Small intestine (tissue), 7 donors: ENCODE measurements at regions not wholly inside any gene's neighbourhood (a gene's known extent, or its start where the extent isn't known, plus 50 kb on each side); places are given as distances from the start of the nearest gene placed in this dataset.

ENCODE experiments used
- DNase-seq, 2 donors: peaks; one replicate each; pipeline versions ENCODE4 v3.0.0 to v3.0.0-alpha.2; 2013
- FAIRE-seq: peaks from 2 replicates; lab custom pipeline; 2012; peaks lifted over from hg19 to GRCh38; lab: Jason Lieb, UNC
- H3K27ac ChIP-seq, 3 donors: one replicate each; pipeline ENCODE4 v1.5.1; 2013; ENCODE audit warnings: low read length in 2 of 3, mild to moderate bottlenecking in 2 of 3, control low read depth in 1 of 3, inconsistent platforms in 1 of 3, low read depth in 1 of 3, moderate library complexity in 1 of 3
- H3K27me3 ChIP-seq, 3 donors: one replicate each; pipeline ENCODE4 v1.6.1; 2013; ENCODE audit warnings: low read length in 3 of 3, inconsistent platforms in 1 of 3; ENCODE audit not compliant: control insufficient read depth in 3 of 3, insufficient read depth in 3 of 3
- H3K36me3 ChIP-seq, 3 donors: one replicate each; pipeline ENCODE4 v1.6.1; 2013; ENCODE audit warnings: low read length in 3 of 3, inconsistent platforms in 1 of 3, low read depth in 1 of 3, mild to moderate bottlenecking in 1 of 3, moderate library complexity in 1 of 3; ENCODE audit not compliant: control insufficient read depth in 3 of 3, insufficient read depth in 2 of 3
- H3K4me1 ChIP-seq, 3 donors: one replicate each; pipeline ENCODE4 v1.6.1; 2013; ENCODE audit warnings: low read length in 2 of 3, inconsistent platforms in 1 of 3, low read depth in 1 of 3, mild to moderate bottlenecking in 1 of 3, moderate library complexity in 1 of 3; ENCODE audit not compliant: control insufficient read depth in 3 of 3, insufficient read depth in 2 of 3
- H3K4me3 ChIP-seq, 3 donors: one replicate each; pipeline ENCODE4 v1.5.1; 2013; ENCODE audit warnings: low read length in 3 of 3, control low read depth in 1 of 3, inconsistent platforms in 1 of 3, low read depth in 1 of 3, mild to moderate bottlenecking in 1 of 3, moderate library complexity in 1 of 3
- H3K9me3 ChIP-seq, 2 donors: one replicate each; pipeline ENCODE4 v1.6.1; 2013; ENCODE audit warnings: low read depth in 1 of 2, low read length in 1 of 2; ENCODE audit not compliant: control insufficient read depth in 2 of 2, insufficient read depth in 1 of 2
- WGBS, 3 donors: extraction: QIAGEN DNeasy Blood & Tissue Kit; methylation state at CpG; one replicate each; pipeline ENCODE4 v1.1.7; 2013; 5-methylcytosine and 5-hydroxymethylcytosine counted together
- donor health status: healthy with polysubstance abuse.
- donor health status: control.
- donor health status: control.
- donor health status: Bipolar disorder and iron deficiency.
- donor health status: healthy.

- FAIRE-seq: no peak
- Histone ChIP-seq H3K27me3 (no peaks in the 10 kb centered on the region), H3K9me3 (peaks cover 2 to 13% of the 10 kb centered on the region in 2 donors), H3K27ac (no peak overlapping the region), H3K4me1 (no peaks in the 10 kb centered on the region), H3K4me3 (no peak overlapping the region), H3K36me3 (no peaks in the 10 kb centered on the region)
- no peak for DNase-seq
- WGBS, 3 donors: 45 to 62% (median 54%) methylated on average over 3 of the region's 3 CpGs
Observed at GRCh38 chr16:63005356-63005755, 969.1 kb upstream of the CDH8 start.

DNA sequence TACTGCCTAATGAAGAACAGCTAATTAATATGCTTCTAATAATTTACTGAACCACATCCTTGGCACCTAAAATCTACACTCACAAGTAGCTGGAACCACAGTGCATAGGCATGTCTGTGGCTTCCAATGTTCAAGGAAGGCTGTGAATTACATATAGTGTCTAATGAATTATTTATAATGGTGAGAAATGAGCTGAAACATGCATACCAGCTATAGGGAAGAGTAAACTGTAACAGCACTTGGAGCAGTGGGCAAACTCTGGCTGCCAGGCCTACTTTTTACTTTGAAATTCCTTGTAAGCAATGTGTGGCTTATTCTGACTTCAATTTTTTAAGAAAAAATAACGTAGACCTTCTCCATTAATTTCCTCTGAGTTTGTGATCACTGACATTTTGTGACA, 953.2 kb upstream of the CDH8 start:
- Histone ChIP-seq H3K36me3 (no peaks in the 10 kb centered on the region), H3K27ac (no peak overlapping the region), H3K4me3 (no peak overlapping the region), H3K4me1 (no peaks in the 10 kb centered on the region), H3K9me3 (no peaks in the 10 kb centered on the region), H3K27me3 (no peaks in the 10 kb centered on the region)
- 48 to 69% (median 54%) methylated on average over 1 of the region's 1 CpG for WGBS, 3 donors
- DNase-seq (no peak), FAIRE-seq (no peak)

DNA sequence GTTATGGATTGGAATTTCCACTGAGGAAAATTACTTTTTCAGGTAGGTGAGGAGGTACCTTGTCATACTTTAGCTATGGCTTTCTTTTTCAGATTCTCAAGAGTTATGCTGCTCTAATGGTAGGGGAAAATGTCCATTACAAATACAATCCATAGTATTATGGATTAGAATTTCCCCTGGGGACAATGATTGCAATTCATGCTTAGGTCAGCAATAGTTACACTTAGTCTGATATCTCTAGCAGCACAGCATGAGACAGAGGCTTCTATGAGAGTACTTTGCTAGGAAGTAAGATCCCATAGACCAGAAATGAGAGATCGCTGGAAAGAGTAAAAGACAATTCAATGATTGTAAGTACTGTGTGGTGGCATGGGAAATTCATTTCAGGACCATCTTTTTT, 949.5 kb upstream of the CDH8 start:
- 89 to 94% (median 92%) methylated on average over 1 of the region's 1 CpG for WGBS, 3 donors
- Histone ChIP-seq H3K27ac (no peak overlapping the region), H3K9me3 (no peaks in the 10 kb centered on the region), H3K4me1 (no peaks in the 10 kb centered on the region), H3K36me3 (no peaks in the 10 kb centered on the region), H3K4me3 (no peak overlapping the region), H3K27me3 (no peaks in the 10 kb centered on the region)
- DNase-seq (no peak), FAIRE-seq (no peak)

DNA sequence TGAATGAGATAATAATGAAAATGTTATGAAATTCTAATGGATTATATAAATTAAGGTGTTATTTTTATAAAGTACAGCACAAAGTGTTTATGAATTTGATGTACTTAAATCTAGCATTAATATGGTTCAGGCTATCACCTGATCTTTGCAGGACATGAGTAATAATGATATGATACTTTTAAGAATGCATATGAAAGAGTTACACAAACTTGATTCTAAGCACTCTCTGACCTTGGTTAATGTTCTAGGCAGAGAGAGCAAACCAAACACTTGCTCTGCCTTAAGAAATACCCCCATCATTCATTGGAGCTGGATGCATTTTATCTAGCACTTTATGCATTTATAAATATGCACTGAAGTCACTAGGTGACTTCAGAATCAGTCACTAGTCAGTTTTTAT, 942.2 kb upstream of the CDH8 start:
- no peak for FAIRE-seq
- H3K9me3 ChIP-seq: peaks cover 0 to 1% of the 10 kb centered on the region in 2 donors
- H3K36me3 ChIP-seq: no peaks in the 10 kb centered on the region
- DNase-seq: no peak
- no peaks in the 10 kb centered on the region for H3K27me3 ChIP-seq
- no peak overlapping the region for H3K27ac ChIP-seq
- no peaks in the 10 kb centered on the region for H3K4me1 ChIP-seq
- no peak overlapping the region for H3K4me3 ChIP-seq

GRCh38 chr16:62977876-62978275, 941.6 kb upstream of the CDH8 start:
- no peaks in the 10 kb centered on the region for H3K27me3 ChIP-seq
- no peak overlapping the region for H3K4me3 ChIP-seq
- H3K9me3 ChIP-seq: peaks cover 0 to 1% of the 10 kb centered on the region in 2 donors
- 77 to 86% (median 84%) methylated on average over 1 of the region's 1 CpG for WGBS, 3 donors
- DNase-seq (no peak), FAIRE-seq (no peak)
- no peaks in the 10 kb centered on the region for H3K36me3 ChIP-seq
- no peaks in the 10 kb centered on the region for H3K4me1 ChIP-seq
- H3K27ac ChIP-seq: no peak overlapping the region

DNA sequence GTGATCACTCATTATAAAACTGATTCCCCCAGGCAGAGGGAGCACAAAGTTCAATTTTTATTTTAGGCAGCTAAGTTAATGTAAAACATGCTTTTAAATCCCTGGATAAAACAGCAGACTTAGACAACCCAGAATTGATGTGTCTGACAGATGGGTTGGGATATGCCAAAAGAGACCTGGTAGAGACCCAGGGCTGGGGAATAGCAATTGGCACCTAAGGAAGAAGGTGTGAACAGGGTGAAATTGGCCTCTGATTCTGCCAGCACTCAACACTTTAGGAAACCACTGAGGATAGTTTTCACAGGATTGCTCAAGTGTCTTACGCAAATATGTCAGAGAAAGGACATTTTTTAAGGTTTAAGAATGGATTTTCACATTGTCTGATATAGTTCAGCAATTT, 938.2 kb upstream of the CDH8 start:
- DNase-seq: no peak
- Histone ChIP-seq H3K4me3 (no peak overlapping the region), H3K27ac (no peak overlapping the region), H3K27me3 (no peaks in the 10 kb centered on the region), H3K36me3 (no peaks in the 10 kb centered on the region), H3K9me3 (peaks cover 0 to 1% of the 10 kb centered on the region in 2 donors), H3K4me1 (no peaks in the 10 kb centered on the region)
- FAIRE-seq: no peak
- 83 to 100% (median 91%) methylated on average over 1 of the region's 1 CpG for whole genome bisulfite sequencing, 3 donors

DNA sequence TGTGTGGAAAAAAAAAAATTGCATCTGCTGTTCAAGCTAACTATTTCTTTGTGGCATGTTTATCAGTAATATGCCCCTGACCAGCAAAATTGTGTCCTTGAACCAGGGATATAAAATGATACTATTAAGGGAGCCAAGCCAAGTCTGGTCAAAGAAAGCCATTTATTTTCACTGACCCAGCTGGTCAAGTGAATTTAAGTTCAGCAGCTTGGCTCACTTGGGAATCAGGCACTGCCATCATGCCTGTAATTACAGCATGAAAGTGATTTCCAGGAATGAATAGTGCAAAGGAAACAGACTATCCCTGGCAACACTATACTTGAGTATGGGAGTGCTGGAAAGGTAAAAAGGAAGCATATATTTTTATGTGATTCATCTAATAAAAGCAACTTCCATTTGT, 934.6 kb upstream of the CDH8 start:
- H3K4me3 ChIP-seq: no peak overlapping the region
- H3K27ac ChIP-seq: no peak overlapping the region
- no peaks in the 10 kb centered on the region for H3K36me3 ChIP-seq
- no peak for FAIRE-seq
- H3K27me3 ChIP-seq: no peaks in the 10 kb centered on the region
- no peak for DNase-seq
- no peaks in the 10 kb centered on the region for H3K9me3 ChIP-seq
- H3K4me1 ChIP-seq: no peaks in the 10 kb centered on the region

DNA sequence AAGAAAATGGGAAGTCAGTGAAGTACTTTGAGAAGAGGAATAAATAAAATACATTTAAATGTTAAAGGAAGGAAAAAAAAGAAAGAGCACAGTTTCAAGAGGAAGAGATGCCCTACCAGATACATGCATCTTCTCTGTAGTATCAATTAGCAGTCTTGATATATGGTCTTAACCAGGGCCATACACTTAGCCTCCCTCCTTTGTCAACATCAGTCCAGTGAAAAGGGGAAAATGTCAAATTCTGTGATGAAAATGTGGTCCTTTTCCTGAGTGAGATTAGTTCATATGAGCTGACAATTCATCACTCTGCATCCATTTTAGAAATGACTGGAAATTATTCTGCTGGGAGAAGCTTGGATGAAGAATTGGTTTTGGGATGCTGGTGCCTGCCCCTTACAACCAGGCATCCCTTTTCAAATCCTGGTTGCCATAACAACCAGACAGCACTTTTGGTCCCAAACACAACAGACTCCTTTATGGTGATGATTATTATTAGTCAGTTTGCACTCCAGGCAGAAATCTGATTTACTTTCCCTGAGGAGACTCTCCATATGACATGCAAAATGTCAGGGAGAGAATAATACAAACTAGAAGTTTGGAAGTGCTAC, 933.6 kb upstream of the CDH8 start:
- Histone ChIP-seq H3K27ac (no peak overlapping the region), H3K4me3 (no peak overlapping the region), H3K9me3 (no peaks in the 10 kb centered on the region), H3K27me3 (no peaks in the 10 kb centered on the region), H3K4me1 (no peaks in the 10 kb centered on the region), H3K36me3 (no peaks in the 10 kb centered on the region)
- no peak for DNase-seq
- FAIRE-seq: no peak

- Histone ChIP-seq H3K4me1 (no peaks in the 10 kb centered on the region), H3K36me3 (no peaks in the 10 kb centered on the region), H3K4me3 (no peak overlapping the region), H3K27me3 (no peaks in the 10 kb centered on the region), H3K9me3 (no peaks in the 10 kb centered on the region), H3K27ac (no peak overlapping the region)
- 78 to 97% (median 86%) methylated on average over 2 of the region's 2 CpGs for WGBS, 3 donors
- FAIRE-seq (no peak), DNase-seq (no peak)
Observed at GRCh38 chr16:62967611-62968010, 931.4 kb upstream of the CDH8 start.
